AG04450 (cell line): ENCODE measurements at regions not wholly inside any gene's neighbourhood (a gene's known extent, or its start where the extent isn't known, plus 50 kb on each side); places are given as distances from the start of the nearest gene placed in this dataset.

Source experiments
- CTCF ChIA-PET: fragments of 300-600, 350-600 bp; formaldehyde crosslinking; extraction: SDS; loops from one replicate; lab custom pipeline; 2022; ENCODE audit warnings: antibody characterized with exemption, inconsistent platforms; lab: Charles Lee
- POLR2A ChIA-PET: fragments of 350-600 bp; formaldehyde crosslinking; extraction: SDS; loops from one replicate; lab custom pipeline; 2021; ENCODE audit warnings: antibody characterized with exemption, inconsistent platforms; lab: Yijun Ruan, JAX
- DNase-seq: peaks from one replicate; pipeline ENCODE4 v3.0.0-alpha.2; 2011; ENCODE audit warnings: low read depth, low spot score
- H3K27ac ChIP-seq: one replicate; pipeline ENCODE4 v1.5.1; 2012; ENCODE audit warnings: low read depth, low read length, control low read depth
- H3K27me3 ChIP-seq: one replicate; pipeline ENCODE4 v1.6.0; 2012; ENCODE audit warnings: low read length; ENCODE audit not compliant: control insufficient read depth, insufficient read depth
- H3K4me3 ChIP-seq: 2 replicates; pipeline ENCODE4 v1.5.1; 2011; ENCODE audit warnings: mild to moderate bottlenecking, low read depth, low read length, control low read depth
- H3K9me3 ChIP-seq: 2 replicates; pipeline ENCODE4 v1.5.1; 2012; ENCODE audit warnings: low read length; ENCODE audit not compliant: control insufficient read depth, insufficient read depth
- TF ChIP-seq, protein P1 (sequence below): IDR thresholded peaks from 2 replicates; pipeline ENCODE4 v1.5.1; 2011; ENCODE audit warnings: low read depth, low read length, control low read depth, inconsistent platforms

GRCh38 chr3:148612278-148612677 is 85.4 kb upstream of the AGTR1 start:
- CTCF ChIA-PET, result no interaction called here

GRCh38 chr3:148615382-148615781 is 82.3 kb upstream of the AGTR1 start:
- Histone ChIP-seq H3K27ac (no peak overlapping the region), H3K27me3 (no peaks in the 10 kb centered on the region), H3K9me3 (no peaks in the 10 kb centered on the region), H3K4me3 (no peak overlapping the region)
- no peak for DNase-seq
- CTCF ChIA-PET, result no interaction called here
- POLR2A ChIA-PET, result no interaction called here
- TF ChIP-seq, protein P1, sequence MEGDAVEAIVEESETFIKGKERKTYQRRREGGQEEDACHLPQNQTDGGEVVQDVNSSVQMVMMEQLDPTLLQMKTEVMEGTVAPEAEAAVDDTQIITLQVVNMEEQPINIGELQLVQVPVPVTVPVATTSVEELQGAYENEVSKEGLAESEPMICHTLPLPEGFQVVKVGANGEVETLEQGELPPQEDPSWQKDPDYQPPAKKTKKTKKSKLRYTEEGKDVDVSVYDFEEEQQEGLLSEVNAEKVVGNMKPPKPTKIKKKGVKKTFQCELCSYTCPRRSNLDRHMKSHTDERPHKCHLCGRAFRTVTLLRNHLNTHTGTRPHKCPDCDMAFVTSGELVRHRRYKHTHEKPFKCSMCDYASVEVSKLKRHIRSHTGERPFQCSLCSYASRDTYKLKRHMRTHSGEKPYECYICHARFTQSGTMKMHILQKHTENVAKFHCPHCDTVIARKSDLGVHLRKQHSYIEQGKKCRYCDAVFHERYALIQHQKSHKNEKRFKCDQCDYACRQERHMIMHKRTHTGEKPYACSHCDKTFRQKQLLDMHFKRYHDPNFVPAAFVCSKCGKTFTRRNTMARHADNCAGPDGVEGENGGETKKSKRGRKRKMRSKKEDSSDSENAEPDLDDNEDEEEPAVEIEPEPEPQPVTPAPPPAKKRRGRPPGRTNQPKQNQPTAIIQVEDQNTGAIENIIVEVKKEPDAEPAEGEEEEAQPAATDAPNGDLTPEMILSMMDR, result no peak

More at GRCh38 chr3:148612278-148612677, 85.4 kb upstream of the AGTR1 start:
- POLR2A ChIA-PET, result no interaction called here
- no peak overlapping the region for H3K27ac ChIP-seq
- no peaks in the 10 kb centered on the region for H3K27me3 ChIP-seq
- no peak for DNase-seq
- TF ChIP-seq, protein P1, result no peak
- H3K9me3 ChIP-seq, result no peaks in the 10 kb centered on the region
- no peak overlapping the region for H3K4me3 ChIP-seq

GRCh38 chr3:148625095-148625736 is 72.5 kb upstream of the AGTR1 start:
- H3K27me3 ChIP-seq, result no peaks in the 10 kb centered on the region
- H3K27ac ChIP-seq, result no peak overlapping the region
- DNase-seq, result no peak
- H3K9me3 ChIP-seq, result no peaks in the 10 kb centered on the region
- POLR2A ChIA-PET, result no interaction called here
- TF ChIP-seq, protein P1, result no peak
- CTCF ChIA-PET, result no interaction called here
- no peak overlapping the region for H3K4me3 ChIP-seq

- no peaks in the 10 kb centered on the region for H3K27me3 ChIP-seq
- no peak overlapping the region for H3K27ac ChIP-seq
- CTCF ChIA-PET, result no interaction called here
- TF ChIP-seq, protein P1, result no peak
- H3K4me3 ChIP-seq, result no peak overlapping the region
- POLR2A ChIA-PET, result no interaction called here
- H3K9me3 ChIP-seq, result no peaks in the 10 kb centered on the region
- DNase-seq, result no peak
These were observed 71.7 kb upstream of the AGTR1 start for GRCh38 chr3:148625991-148626390.

GRCh38 chr3:148629006-148629405 is 68.7 kb upstream of the AGTR1 start:
- POLR2A ChIA-PET, result no interaction called here
- Histone ChIP-seq H3K27ac (no peak overlapping the region), H3K4me3 (no peak overlapping the region), H3K27me3 (no peaks in the 10 kb centered on the region), H3K9me3 (no peaks in the 10 kb centered on the region)
- DNase-seq, result no peak
- CTCF ChIA-PET, result no interaction called here
- TF ChIP-seq, protein P1, result no peak
